Right renal pelvis (tissue), 4 donors: ENCODE measurements at regions not wholly inside any gene's neighbourhood (a gene's known extent, or its start where the extent isn't known, plus 50 kb on each side); places are given as distances from the start of the nearest gene placed in this dataset.
"Not testable (repeated sequence)": the region's sequence is repeated elsewhere in the genome, so short reads cannot be mapped to it uniquely, and the experiment has no call there.

ENCODE experiments used
- DNase-seq, 4 donors: peaks; one replicate each; pipeline ENCODE4 v3.0.0-alpha.2; 2013; ENCODE audit warnings: low read depth in 4 of 4, low spot score in 3 of 4, missing footprints in 1 of 4

DNA sequence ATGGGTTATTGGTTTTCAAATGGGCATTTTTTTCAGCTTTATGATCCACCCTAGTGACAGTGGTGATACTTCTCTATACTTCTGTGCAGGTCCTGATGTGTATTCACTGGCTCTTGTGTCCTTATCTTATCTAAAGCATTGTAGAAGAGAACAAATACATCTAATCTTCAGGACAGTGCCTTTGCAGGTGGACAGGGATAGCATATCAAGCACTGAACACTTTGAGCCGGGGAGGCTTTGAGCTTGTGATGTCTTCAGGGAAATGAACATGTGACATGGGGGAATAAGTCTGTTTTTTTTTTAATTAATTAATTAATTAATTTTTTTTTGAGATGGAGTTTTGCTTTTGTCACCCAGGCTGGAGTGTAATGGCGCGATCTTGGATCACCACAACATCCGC is 115.5 kb upstream of the KLF4 start:
- no peak for DNase-seq

DNA sequence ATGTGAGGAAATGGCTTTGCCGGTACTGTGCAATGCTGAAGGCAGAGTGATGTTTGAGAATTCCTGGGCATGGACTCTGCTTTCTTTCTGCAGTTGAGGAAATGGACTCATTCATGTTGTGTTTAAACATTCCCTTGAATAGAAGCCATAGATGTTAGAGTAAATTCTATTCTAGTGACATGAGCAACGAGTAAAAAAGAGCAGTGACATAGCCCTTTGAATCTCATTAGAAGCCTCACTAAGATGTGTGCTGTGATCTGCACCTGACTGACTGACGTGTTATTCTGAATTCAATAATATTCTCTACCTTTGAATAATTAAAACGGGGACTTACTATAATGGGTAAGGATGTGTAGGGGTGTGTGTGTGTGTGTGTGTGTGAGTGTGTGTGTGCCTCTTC is 113.7 kb upstream of the KLF4 start:
- no peak for DNase-seq

DNA sequence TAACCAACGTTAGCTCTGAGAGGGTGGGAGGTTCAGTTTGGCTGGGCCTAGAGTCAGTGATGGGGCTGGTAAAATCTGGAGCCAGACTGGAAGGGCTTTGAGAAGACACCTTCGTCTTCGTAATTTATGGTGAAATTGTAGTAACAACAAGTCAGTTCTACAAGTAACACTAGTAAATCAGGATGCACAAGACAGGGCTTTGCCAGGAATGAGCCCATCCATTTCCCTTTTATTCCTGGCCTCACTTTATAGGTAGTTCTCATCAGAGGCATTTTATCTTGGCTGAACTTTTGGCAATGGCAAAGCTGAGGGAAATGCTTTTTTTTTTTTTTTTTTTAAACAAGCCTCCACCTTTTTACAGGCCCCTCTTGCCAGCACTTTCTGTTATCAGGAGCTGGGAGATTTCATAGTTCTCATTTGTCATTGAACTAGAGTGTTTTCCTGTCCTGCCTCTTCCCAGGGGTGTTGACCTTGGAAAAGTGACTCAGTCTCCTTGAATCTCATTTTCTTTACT is 110.5 kb upstream of the KLF4 start:
- DNase-seq, result no peak

- no peak for DNase-seq
These were observed 108.2 kb upstream of the KLF4 start for GRCh38 chr9:107597743-107598217.

- DNase-seq, result no peak
These were observed 105.5 kb upstream of the KLF4 start for GRCh38 chr9:107594908-107595530.

DNA sequence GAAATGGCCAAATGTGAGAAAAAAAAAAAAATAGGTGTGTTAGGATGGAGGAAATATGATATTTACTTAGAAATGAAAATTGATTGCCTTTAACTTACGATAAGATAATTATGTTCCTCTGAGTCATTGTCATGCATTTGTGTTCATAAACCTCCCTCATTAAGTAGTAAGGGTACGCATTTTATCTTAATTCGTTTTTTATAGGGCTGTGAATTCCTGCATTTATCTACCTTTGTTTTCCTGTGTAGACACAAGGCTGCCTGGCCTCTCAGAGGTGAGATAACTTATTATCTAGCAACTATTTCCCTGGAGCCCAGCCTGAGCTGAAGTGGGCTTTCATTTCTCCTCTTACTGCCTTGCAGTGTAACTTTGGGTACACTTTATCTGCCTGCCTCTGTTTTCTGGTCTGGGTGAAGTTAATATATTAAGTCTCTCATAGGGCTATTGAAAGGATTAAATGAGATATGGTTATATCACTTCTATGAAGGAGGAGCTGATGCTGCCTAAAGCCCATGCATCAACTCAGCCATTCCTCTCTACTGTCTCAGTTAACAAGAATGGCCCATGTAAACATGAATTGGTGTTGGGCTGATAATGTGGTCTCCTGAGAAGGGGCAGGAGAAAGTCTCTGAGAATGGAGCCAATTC is 103.8 kb upstream of the KLF4 start:
- no peak for DNase-seq

DNA sequence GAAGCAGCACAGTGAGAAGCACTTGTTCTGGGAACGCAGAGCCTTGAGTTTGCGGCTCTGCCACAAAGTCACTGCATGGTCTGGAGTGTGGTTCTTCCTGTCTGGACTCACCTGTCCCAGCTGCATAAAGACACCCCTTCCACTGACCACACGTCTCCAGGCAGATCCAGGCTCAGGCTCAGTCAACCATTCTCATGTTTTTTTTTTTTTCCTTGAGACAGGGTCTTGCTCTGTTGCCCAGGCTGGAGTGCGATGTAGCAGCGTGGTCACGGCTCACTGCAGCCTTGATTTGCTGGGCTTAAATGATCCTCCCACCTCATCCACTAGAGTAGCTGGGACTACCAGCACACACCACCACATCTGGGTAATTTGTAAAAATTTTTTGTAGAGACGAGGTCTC is 102.9 kb upstream of the KLF4 start:
- no peak for DNase-seq

GRCh38 chr9:107591781-107592180 is 102.2 kb upstream of the KLF4 start:
- DNase-seq, result no peak

DNA sequence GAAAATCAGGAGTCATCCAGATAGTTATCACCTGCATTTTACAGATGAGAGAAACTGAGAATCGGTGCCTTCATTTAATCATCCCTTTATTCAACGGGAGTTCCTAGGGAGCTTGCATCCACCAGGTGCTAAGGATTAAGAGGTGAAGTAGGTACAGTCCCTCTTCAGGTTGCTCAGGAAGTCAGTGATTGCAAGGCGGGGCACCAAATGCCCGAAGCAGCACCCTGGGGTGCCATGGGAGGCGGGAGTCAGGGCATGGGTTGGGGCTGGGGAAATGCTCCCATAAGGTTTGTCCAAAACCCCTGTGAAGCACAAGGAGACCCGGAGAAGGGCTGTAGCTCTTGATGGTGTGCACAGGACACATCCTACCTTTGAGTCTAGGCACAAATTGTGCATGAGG is 98.8 kb upstream of the KLF4 start:
- no peak for DNase-seq

- no peak for DNase-seq
These were observed 97.8 kb upstream of the KLF4 start for GRCh38 chr9:107587191-107587963.

GRCh38 chr9:107586493-107586892 is 96.9 kb upstream of the KLF4 start:
- DNase-seq, result no peak

DNA sequence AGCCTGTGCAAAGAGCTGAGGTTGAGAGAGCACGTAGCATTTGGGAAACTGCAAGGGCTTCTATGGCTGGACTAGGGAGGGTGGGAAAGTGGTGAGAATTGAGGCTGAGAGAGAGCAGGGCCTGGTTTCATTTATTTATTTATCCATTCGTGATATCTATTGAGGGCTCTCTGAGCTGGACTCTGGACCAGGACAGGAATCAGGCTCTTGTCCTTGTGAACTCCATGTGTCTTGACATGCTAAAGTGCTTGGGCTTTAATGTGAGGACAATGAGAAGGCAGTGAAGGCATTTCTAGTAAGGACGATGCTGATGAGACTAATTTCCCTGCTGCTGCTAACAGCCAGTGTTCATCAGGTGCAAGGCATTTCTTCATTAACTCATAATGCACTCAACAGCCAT is 95.9 kb upstream of the KLF4 start:
- DNase-seq, result no peak

GRCh38 chr9:107584944-107585343 is 95.4 kb upstream of the KLF4 start:
- no peak for DNase-seq

DNA sequence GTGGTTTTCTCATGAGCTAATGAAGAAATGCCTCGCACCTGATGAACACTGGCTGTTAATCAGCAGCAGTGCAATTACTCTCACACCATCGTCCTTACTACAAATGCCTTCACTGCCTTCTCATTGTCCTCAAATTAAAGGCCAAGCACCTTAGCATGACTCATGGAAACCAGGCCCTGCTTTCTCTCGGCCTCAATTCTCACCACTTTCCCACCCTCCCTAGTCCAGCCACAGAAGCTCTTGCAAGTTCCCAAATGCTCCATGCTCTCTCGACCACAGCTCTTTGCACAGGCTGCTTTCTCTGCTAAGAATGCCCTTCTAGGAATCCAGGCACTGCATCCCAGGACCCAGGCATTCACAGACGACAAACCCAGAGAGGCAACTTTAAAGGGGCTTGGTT is 94.6 kb upstream of the KLF4 start:
- DNase-seq, result no peak

DNA sequence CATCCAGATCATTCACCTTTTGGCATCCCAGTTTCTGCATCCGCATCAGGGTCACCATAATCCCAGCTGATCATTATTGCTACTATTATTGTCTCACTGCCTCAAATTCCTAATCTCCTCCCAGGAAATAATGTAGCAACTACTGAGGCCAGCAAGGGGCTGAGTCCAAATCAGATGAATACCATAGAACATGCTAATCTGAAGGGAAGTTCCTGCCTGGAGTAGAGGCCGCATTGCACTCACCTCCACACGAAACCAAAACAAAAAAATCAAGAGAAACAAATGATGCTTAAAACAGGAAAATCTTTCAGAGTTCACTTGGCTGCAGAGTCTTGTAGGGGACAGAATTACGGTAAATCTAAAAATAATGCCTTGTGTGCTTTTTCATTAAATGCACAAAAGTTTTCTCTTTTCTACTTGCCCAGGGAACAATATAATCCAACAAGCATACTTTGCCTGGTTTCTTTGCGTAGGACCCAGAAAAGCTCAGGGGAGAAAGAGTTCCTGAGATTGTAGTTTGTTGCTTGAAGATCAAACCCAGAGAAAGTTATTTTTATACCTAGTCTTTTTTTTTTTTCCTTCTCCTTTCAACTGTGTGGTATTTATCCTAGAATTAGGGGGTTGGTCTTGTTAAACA is 87.7 kb upstream of the KLF4 start:
- DNase-seq, result no peak

DNA sequence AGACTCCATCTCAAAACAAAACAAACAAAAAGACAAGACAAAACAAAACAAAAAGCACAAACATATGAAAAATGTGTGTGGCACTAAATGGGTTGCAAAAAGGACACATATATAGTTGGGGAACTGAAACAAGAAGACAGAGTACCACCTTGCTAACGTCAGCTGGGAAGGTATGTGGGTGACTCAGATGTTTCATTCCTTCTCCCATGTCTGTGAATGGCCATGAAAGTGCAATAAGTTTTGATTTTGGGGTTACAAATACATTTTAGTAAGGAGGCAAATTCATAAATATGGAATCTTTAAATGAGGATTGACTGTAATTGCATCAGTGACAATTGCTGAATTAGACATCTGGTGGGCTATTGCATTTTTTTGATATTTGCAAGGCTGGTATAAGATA is 81.6 kb upstream of the KLF4 start:
- DNase-seq, result no peak

DNA sequence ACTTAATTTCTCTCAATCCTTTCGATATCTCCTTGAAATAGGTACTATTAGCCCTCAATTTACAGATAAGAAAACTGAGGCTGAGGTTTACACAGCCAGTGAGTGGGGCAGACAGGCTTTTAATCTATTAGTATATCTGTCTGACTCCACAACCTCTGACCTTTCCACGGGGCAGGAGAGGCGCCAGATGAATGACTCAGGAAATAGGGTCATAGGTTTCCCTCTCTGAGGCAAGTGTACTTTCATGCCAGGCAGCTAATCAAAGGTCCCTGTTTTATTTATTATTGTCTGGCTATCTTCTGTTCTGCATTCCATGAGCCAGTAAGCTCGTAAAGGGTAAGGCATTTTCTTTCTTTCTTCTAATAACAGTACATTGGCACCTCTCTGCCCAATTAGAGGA is 79.6 kb upstream of the KLF4 start:
- no peak for DNase-seq

DNA sequence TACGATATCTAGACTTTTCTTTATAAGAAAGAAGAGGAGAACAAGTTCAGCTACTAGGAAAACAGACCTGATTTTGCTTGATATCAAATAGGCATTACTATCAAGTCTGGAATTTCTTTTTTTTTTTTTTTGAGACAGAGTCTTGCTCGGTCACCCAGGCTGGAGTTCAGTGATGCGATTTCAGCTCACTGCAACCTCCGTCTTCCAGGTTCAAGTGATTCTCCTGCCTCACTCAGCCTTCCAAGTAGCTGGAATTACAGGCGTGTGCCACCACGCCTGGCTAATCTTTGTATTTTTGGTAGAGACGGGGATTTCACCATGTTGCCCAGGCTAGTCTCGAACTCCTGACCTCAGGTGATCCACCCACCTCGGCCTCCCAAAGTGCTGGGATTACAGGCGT is 78.8 kb upstream of the KLF4 start:
- DNase-seq, result not testable (repeated sequence)

GRCh38 chr9:107567462-107567861 is 77.9 kb upstream of the KLF4 start:
- DNase-seq, result no peak

DNA sequence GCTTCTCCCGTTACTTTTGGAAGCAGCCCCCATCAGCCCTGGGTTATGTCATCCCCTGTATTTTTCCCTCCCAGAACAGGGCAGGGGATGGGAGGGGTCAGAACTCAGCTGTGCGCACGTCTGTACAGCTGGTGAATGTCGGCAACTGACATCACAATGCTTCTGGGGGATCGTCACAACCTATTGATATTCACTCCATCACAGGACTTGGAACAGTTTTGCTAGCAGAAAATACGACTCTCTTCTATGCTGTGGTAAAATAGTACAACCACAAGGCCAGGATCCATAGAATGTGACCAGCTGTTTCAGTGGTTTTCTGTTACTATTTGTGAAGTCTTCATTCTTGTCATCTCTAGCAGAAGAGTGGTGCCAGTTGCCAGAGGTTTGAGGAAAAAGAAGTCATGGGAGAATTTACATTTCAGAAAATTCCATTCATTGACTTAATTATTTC is 77.1 kb upstream of the KLF4 start:
- DNase-seq, result no peak

DNA sequence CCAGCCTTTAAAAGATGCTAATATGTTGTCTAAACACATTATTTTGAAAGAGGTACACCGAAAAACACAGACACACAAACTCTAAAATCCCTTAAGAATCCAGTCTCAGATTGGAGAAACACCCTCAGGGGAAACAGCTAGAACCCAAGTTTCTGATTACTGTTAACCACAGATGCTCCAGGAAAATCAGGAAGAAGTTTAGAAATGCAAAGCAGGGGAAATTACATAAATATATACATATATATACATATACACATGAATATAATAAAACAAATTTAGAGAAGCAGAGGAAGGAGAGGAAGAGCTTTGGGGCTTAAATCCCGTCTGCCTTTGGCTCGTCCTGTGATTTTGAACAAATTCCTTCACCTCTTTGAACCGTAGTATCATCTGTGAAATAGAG is 73.2 kb upstream of the KLF4 start:
- no peak for DNase-seq
